Endothelial cell of umbilical vein (primary cell): ENCODE measurements at regions not wholly inside any gene's neighbourhood (a gene's known extent, or its start where the extent isn't known, plus 50 kb on each side); places are given as distances from the start of the nearest gene placed in this dataset.

Experiments
- BruUV-seq: library from RNA; stranded (reverse); fragments of 400-500 nt; replicated peaks from 2 replicates; lab custom pipeline; 2021; lab: Mats Ljungman, UMichigan
- CTCF ChIA-PET: fragments of 300-600, 350-600 bp; sonication (Branson Sonifier 250); formaldehyde crosslinking; loops from one replicate; lab custom pipeline; 2021; ENCODE audit warnings: antibody characterized with exemption, inconsistent platforms; lab: Charles Lee
- POLR2A ChIA-PET: fragments of 300-600, 350-600 bp; sonication (Branson Sonifier 250); formaldehyde crosslinking; loops from one replicate; lab custom pipeline; 2021; ENCODE audit warnings: antibody characterized with exemption, inconsistent platforms; lab: Charles Lee
- DNase-seq: peaks from one replicate; pipeline ENCODE4 v3.0.0-alpha.2; 2011; ENCODE audit warnings: low read depth, low spot score
- FAIRE-seq: peaks from 2 replicates; lab custom pipeline; 2011; peaks lifted over from hg19 to GRCh38; lab: Jason Lieb, UNC
- H2AFZ ChIP-seq: 2 replicates; pipeline ENCODE4 v1.6.0; 2012; ENCODE audit warnings: low read depth, low read length, control low read depth, inconsistent platforms
- H3K27ac ChIP-seq: 2 replicates; pipeline ENCODE4 v1.5.1; 2011; ENCODE audit warnings: low read depth, mild to moderate bottlenecking, control low read depth, low read length, moderate library complexity; ENCODE audit not compliant: insufficient read depth
- H3K27me3 ChIP-seq, 2 experiments: 2 replicates each; pipeline versions ENCODE4 v1.6.0 to v1.6.1; 2011; ENCODE audit warnings: low read length in 2 of 2, mixed read lengths in 1 of 2; ENCODE audit not compliant: control insufficient read depth in 2 of 2, insufficient read depth in 2 of 2
- H3K36me3 ChIP-seq, 2 experiments: 2 replicates in 1 of 2; 3 replicates in 1 of 2; pipeline ENCODE4 v1.5.1; 2011; ENCODE audit warnings: low read length in 2 of 2, mild to moderate bottlenecking in 1 of 2, moderate library complexity in 1 of 2; ENCODE audit not compliant: control insufficient read depth in 2 of 2, insufficient read depth in 2 of 2; ENCODE audit errors: extremely low read depth in 1 of 2
- H3K4me1 ChIP-seq: 3 replicates; pipeline ENCODE4 v1.5.1; 2011; ENCODE audit warnings: mild to moderate bottlenecking, low read length; ENCODE audit not compliant: control insufficient read depth, insufficient read depth; ENCODE audit errors: extremely low read depth
- H3K4me2 ChIP-seq: 2 replicates; pipeline ENCODE4 v1.6.1; 2011; ENCODE audit warnings: low read length, control low read depth, mixed read lengths; ENCODE audit not compliant: insufficient read depth
- H3K4me3 ChIP-seq, 3 experiments: fragments of 200-600 bp in 1 of 3; sonication (generic), shearing (Covaris generic) in 1 of 3; replicated peaks in 1 of 3; 2 replicates each; pipeline ENCODE4 v1.5.1; 2011 to 2016; ENCODE audit warnings: control low read depth in 3 of 3, low read length in 3 of 3, mild to moderate bottlenecking in 2 of 3, inconsistent platforms in 1 of 3, low read depth in 1 of 3, moderate library complexity in 1 of 3; ENCODE audit not compliant: insufficient read depth in 1 of 3
- H3K79me2 ChIP-seq: 2 replicates; pipeline ENCODE4 v1.6.0; 2012; ENCODE audit warnings: low read length, inconsistent platforms; ENCODE audit not compliant: control insufficient read depth, insufficient read depth
- H3K9ac ChIP-seq: replicated peaks from 2 replicates; pipeline ENCODE3; 2011; ENCODE audit warnings: low read length, control low read depth; ENCODE audit not compliant: insufficient read depth; ENCODE audit errors: extremely low read depth
- H3K9me1 ChIP-seq: replicated peaks from 3 replicates; pipeline ENCODE4 v1.6.0; 2011; ENCODE audit warnings: mild to moderate bottlenecking, low read length; ENCODE audit not compliant: control insufficient read depth, insufficient read depth; ENCODE audit errors: extremely low read depth
- H3K9me3 ChIP-seq: replicated peaks from 2 replicates; pipeline ENCODE4 v1.5.1; 2012; ENCODE audit warnings: low read length, inconsistent platforms; ENCODE audit not compliant: control insufficient read depth, insufficient read depth
- H4K20me1 ChIP-seq: replicated peaks from 2 replicates; pipeline ENCODE3; 2011; ENCODE audit warnings: mild to moderate bottlenecking, low read length; ENCODE audit not compliant: control insufficient read depth, insufficient read depth; ENCODE audit errors: extremely low read depth
- EZH2 ChIP-seq: IDR thresholded peaks from 2 replicates; pipeline ENCODE4 v1.6.1; 2012; ENCODE audit warnings: borderline replicate concordance, low read depth, mild to moderate bottlenecking, moderate library complexity, low read length, inconsistent platforms; ENCODE audit not compliant: severe bottlenecking
- FOS ChIP-seq: IDR thresholded peaks from 2 replicates; pipeline ENCODE4 v1.6.1; 2011; ENCODE audit warnings: mild to moderate bottlenecking, low read length, moderate library complexity, borderline replicate concordance; ENCODE audit not compliant: insufficient read depth
- GATA2 ChIP-seq: IDR thresholded peaks from 2 replicates; pipeline ENCODE4 v1.7.0; 2011; ENCODE audit warnings: low read depth, mild to moderate bottlenecking, moderate library complexity, mixed read lengths, low read length; ENCODE audit not compliant: insufficient read length, insufficient read depth
- JUN ChIP-seq: IDR thresholded peaks from 2 replicates; pipeline ENCODE4 v1.6.1; 2011; ENCODE audit warnings: borderline replicate concordance, low read depth; ENCODE audit not compliant: insufficient read length, insufficient read depth
- POLR2A ChIP-seq: IDR thresholded peaks from 2 replicates; pipeline ENCODE4 v1.6.1; 2012; ENCODE audit warnings: low read depth, mild to moderate bottlenecking, control low read depth, low read length
- POLR2AphosphoS5 ChIP-seq: IDR thresholded peaks from 2 replicates; pipeline ENCODE4 v1.6.1; 2012; ENCODE audit warnings: low read depth, mild to moderate bottlenecking, control low read depth, low read length, moderate library complexity; ENCODE audit not compliant: insufficient read depth
- dilution Hi-C: fragments of 300-500 bp; cut with MboI; formaldehyde crosslinking; loops from one replicate; pipeline ENCODE4 v1.15.0; 2019; ENCODE audit warnings: low sequenced_read_pairs; ENCODE audit not compliant: extremely low pct_ligation_motif_present
- intact Hi-C: fragments of 100-400 bp; cut with micrococcal nuclease; formaldehyde crosslinking; loops from one replicate; pipeline ENCODE4 v1.10.0; 2022
- TF ChIP-seq, protein P1 (sequence below): IDR thresholded peaks from 2 replicates; pipeline ENCODE4 v1.6.1; 2011; ENCODE audit not compliant: insufficient read depth, insufficient read length

- H3K27me3 ChIP-seq: no peaks in the 10 kb centered on the region
- no peak overlapping the region for H3K9ac ChIP-seq
- no peak overlapping the region for H3K27ac ChIP-seq
- no peak for TF ChIP-seq POLR2A
- no peak for TF ChIP-seq GATA2
- no peak for TF ChIP-seq JUN
- H3K36me3 ChIP-seq: no peaks in the 10 kb centered on the region
- no peaks in the 10 kb centered on the region for H3K79me2 ChIP-seq
- H3K4me3 ChIP-seq: no peak overlapping the region
- FAIRE-seq: no peak
- no TSS peak for BruUV-seq
- no peaks in the 10 kb centered on the region for H4K20me1 ChIP-seq
- intact Hi-C loops (no loop called here), dilution Hi-C loops (no loop called here)
- ChIA-PET CTCF (no interaction called here), POLR2A (no interaction called here)
- H3K9me1 ChIP-seq: no peaks in the 10 kb centered on the region
- H3K9me3 ChIP-seq: no peaks in the 10 kb centered on the region
- H3K4me2 ChIP-seq: no peak overlapping the region
- H3K4me1 ChIP-seq: no peaks in the 10 kb centered on the region
- H2AFZ ChIP-seq: no peak overlapping the region
- DNase-seq: no peak
Observed at GRCh38 chr2:181305301-181306123, 151.7 kb upstream of the ITGA4 start.

GRCh38 chr2:181306785-181307184, 150.4 kb upstream of the ITGA4 start:
- Histone ChIP-seq H3K36me3 (no peaks in the 10 kb centered on the region), H4K20me1 (no peaks in the 10 kb centered on the region), H3K4me3 (no peak overlapping the region), H3K9me1 (no peaks in the 10 kb centered on the region), H3K9me3 (no peaks in the 10 kb centered on the region), H3K4me2 (no peak overlapping the region), H3K79me2 (no peaks in the 10 kb centered on the region), H3K9ac (no peak overlapping the region), H3K27ac (no peak overlapping the region), H2AFZ (no peak overlapping the region), H3K4me1 (no peaks in the 10 kb centered on the region), H3K27me3 (no peaks in the 10 kb centered on the region)
- intact Hi-C loops (no loop called here), dilution Hi-C loops (no loop called here)
- ChIA-PET POLR2A (no interaction called here), CTCF (no interaction called here)
- DNase-seq: no peak
- TF ChIP-seq POLR2AphosphoS5: no peak
- no peak for TF ChIP-seq EZH2
- TF ChIP-seq, protein P1, sequence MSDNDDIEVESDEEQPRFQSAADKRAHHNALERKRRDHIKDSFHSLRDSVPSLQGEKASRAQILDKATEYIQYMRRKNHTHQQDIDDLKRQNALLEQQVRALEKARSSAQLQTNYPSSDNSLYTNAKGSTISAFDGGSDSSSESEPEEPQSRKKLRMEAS: no peak
- TF ChIP-seq FOS: no peak
- no peak for FAIRE-seq
- BruUV-seq: no TSS peak
